Upper lobe of right lung (tissue), 1 donor: ENCODE measurements at regions not wholly inside any gene's neighbourhood (a gene's known extent, or its start where the extent isn't known, plus 50 kb on each side); places are given as distances from the start of the nearest gene placed in this dataset.

Experiments
- ATAC-seq: fragments of 200-7000 bp; cut with Tn5 transposase; one replicate; pipeline ENCODE4 v1.9.1; 2020; ENCODE audit warnings: mild to moderate bottlenecking, moderate library complexity
- DNase-seq: peaks from one replicate; pipeline ENCODE4 v3.0.0-alpha.2; 2020
- H3K27ac ChIP-seq: fragments of 200-600 bp; one replicate; pipeline ENCODE4 v1.8.0; 2022
- H3K27me3 ChIP-seq: fragments of 200-600 bp; one replicate; pipeline ENCODE4 v1.8.0; 2022; ENCODE audit warnings: mild to moderate bottlenecking
- H3K36me3 ChIP-seq: fragments of 200-600 bp; one replicate; pipeline ENCODE4 v1.8.0; 2022
- H3K4me1 ChIP-seq: fragments of 200-600 bp; one replicate; pipeline ENCODE4 v1.8.0; 2022
- H3K4me3 ChIP-seq: fragments of 200-600 bp; one replicate; pipeline ENCODE4 v1.8.0; 2022; ENCODE audit warnings: mild to moderate bottlenecking
- H3K9me3 ChIP-seq: fragments of 200-600 bp; one replicate; pipeline ENCODE4 v1.8.0; 2022
- CTCF ChIP-seq: fragments of 200-600 bp; IDR thresholded peaks from one replicate; pipeline ENCODE4 v1.8.0; 2022; ENCODE audit warnings: antibody characterized with exemption
- intact Hi-C: fragments of 100-400 bp; cut with DNase I; formaldehyde crosslinking; loops from one replicate; pipeline ENCODE4 v1.11.0; 2022
- donor health status: DM: no; HTN: yes; CAD: no; lungs with severe emphysema.

DNA sequence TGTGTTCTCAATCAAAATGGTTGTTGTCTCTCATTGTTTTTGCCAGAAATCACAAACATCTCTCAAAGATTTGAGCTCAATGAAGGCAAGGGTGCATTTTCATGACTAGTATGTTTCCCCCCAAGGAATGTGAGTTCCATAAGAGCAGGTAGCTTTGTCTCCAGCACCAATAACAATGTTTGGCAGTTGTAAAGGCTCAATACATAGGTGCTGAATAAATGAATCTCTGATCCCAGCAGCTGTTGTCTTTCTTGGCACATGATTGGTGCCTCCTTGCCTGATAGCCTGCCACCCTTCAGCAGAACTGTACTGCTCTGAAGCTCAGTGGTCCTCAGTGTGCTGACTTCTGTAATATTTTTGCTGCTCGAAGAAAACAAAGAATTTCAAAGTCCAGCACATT, 103.1 kb upstream of the CDH11 start:
- H3K9me3 ChIP-seq, result no peaks in the 10 kb centered on the region
- intact Hi-C loops, result no loop called here
- TF ChIP-seq CTCF, result no peak
- H3K27ac ChIP-seq, result no peak overlapping the region
- no peaks in the 10 kb centered on the region for H3K27me3 ChIP-seq
- H3K4me1 ChIP-seq, result no peaks in the 10 kb centered on the region
- no peak overlapping the region for H3K4me3 ChIP-seq
- ATAC-seq, result no peak
- DNase-seq, result no peak
- no peaks in the 10 kb centered on the region for H3K36me3 ChIP-seq

DNA sequence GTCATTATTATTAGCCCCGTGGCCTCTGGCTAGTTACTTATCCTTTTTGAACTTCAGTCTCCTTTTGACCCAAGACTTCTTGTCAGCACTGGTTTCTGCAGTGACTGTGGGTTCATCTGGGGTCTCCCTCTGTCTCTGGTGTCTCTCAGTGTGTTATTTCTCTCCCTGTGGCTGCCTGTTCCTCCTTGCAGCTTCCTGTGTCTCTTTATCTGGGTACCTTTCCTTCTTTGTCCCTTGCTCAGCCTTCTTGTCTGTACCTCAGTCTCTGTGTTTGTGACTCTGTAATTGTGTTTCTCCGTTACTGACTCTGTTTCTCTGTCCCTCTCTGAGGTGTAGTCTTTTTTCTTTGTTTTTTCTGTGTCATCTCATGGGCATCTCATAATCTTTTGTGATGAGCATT, 102.6 kb upstream of the CDH11 start:
- ATAC-seq (no peak), DNase-seq (no peak)

GRCh38 chr16:65223335-65223734, 101.5 kb upstream of the CDH11 start:
- Histone ChIP-seq H3K27me3 (no peaks in the 10 kb centered on the region), H3K36me3 (no peaks in the 10 kb centered on the region), H3K9me3 (no peaks in the 10 kb centered on the region), H3K4me1 (no peaks in the 10 kb centered on the region), H3K27ac (no peak overlapping the region), H3K4me3 (no peak overlapping the region)
- ATAC-seq, result no peak
- no peak for DNase-seq
- no peak for TF ChIP-seq CTCF
- intact Hi-C loops, result no loop called here

More for the DNA sequence above, 102.6 kb upstream of the CDH11 start:
- Histone ChIP-seq H3K36me3 (no peaks in the 10 kb centered on the region), H3K9me3 (no peaks in the 10 kb centered on the region), H3K4me3 (no peak overlapping the region), H3K27ac (no peak overlapping the region), H3K27me3 (no peaks in the 10 kb centered on the region), H3K4me1 (no peaks in the 10 kb centered on the region)
- no peak for TF ChIP-seq CTCF
- intact Hi-C loops, result no loop called here

DNA sequence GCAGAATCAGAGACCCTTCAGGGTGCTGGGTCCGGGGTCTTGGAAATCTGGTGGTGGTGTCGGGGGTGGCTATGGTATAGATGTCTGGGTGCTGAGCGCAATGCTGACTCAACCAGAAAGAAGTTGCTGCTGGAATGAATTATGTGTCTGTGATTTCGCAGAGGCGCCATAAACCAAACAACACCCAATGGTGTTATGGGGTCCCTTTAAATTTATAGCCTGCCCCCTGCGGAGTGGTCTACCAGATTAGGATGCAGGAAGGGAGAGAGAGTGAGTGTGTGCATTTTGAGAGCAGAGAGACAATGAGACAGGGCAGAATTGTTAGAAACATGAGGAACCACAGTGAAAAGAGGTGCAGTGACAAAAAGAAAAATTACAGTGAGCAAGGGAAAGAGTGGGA, 100.7 kb upstream of the CDH11 start:
- H3K4me3 ChIP-seq, result no peak overlapping the region
- intact Hi-C loops, result no loop called here

DNA sequence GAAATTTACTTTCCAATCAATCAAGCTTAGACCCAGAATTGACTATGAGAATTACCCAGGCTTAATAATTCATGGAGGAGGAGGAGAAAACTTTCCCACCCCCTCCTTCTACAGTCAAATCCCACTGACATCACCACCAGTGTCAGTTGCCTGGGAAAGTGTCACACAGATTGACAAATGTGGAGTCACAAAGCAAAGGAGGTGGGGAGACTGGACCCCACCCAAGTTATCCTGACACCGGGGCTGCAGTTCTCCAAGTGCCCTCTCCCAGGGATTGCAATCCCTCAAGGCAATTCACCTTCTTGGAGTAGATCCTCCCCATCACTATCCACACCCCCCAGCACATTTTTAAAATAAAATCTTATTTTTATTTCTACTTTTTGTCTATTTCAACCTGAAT, 100.2 kb upstream of the CDH11 start:
- Histone ChIP-seq H3K9me3 (no peaks in the 10 kb centered on the region), H3K4me3 (no peak overlapping the region), H3K27ac (no peak overlapping the region), H3K27me3 (no peaks in the 10 kb centered on the region), H3K36me3 (no peaks in the 10 kb centered on the region), H3K4me1 (no peaks in the 10 kb centered on the region)
- DNase-seq (no peak), ATAC-seq (no peak)
- intact Hi-C loops, result no loop called here
- no peak for TF ChIP-seq CTCF

More for the DNA sequence above, 100.7 kb upstream of the CDH11 start:
- H3K4me1 ChIP-seq, result no peaks in the 10 kb centered on the region
- no peaks in the 10 kb centered on the region for H3K9me3 ChIP-seq
- no peak for ATAC-seq
- no peak for DNase-seq
- H3K27ac ChIP-seq, result no peak overlapping the region
- TF ChIP-seq CTCF, result no peak
- H3K36me3 ChIP-seq, result no peaks in the 10 kb centered on the region
- no peaks in the 10 kb centered on the region for H3K27me3 ChIP-seq

- H3K36me3 ChIP-seq, result no peaks in the 10 kb centered on the region
- no peaks in the 10 kb centered on the region for H3K9me3 ChIP-seq
These were observed 97.9 kb upstream of the CDH11 start for GRCh38 chr16:65219786-65220185.

More at GRCh38 chr16:65219786-65220185, 97.9 kb upstream of the CDH11 start:
- Histone ChIP-seq H3K27me3 (no peaks in the 10 kb centered on the region), H3K27ac (no peak overlapping the region), H3K4me3 (no peak overlapping the region), H3K4me1 (no peaks in the 10 kb centered on the region)
- TF ChIP-seq CTCF, result no peak
- ATAC-seq (no peak), DNase-seq (no peak)
- intact Hi-C loops, result no loop called here
